Renal pelvis (tissue), 1 donor: ENCODE measurements at regions not wholly inside any gene's neighbourhood (a gene's known extent, or its start where the extent isn't known, plus 50 kb on each side); places are given as distances from the start of the nearest gene placed in this dataset.

Source experiments
- DNase-seq: peaks from one replicate; pipeline ENCODE4 v3.0.0-alpha.2; 2013

- DNase-seq = no peak
These were observed 57.2 kb upstream of the JDP2 start for GRCh38 chr14:75370416-75371205.

GRCh38 chr14:75371297-75371696, 56.5 kb upstream of the JDP2 start:
- DNase-seq = no peak

GRCh38 chr14:75372260-75372659, 55.6 kb upstream of the JDP2 start:
- DNase-seq = no peak

- no peak for DNase-seq
These were observed 54.7 kb upstream of the JDP2 start for GRCh38 chr14:75373133-75373532.

- DNase-seq = no peak
These were observed 54.2 kb upstream of the JDP2 start for GRCh38 chr14:75373616-75374015.

GRCh38 chr14:75374911-75375310, 52.9 kb upstream of the JDP2 start:
- DNase-seq = no peak

GRCh38 chr14:75375983-75376382, 51.8 kb upstream of the JDP2 start:
- DNase-seq = no peak
